HG02798 (cell line): ENCODE measurements at regions not wholly inside any gene's neighbourhood (a gene's known extent, or its start where the extent isn't known, plus 50 kb on each side); places are given as distances from the start of the nearest gene placed in this dataset.
A peak's percentile ranks its signal among the peaks of the same experiment; 100 is the strongest.

ENCODE experiments used
- ATAC-seq: cut with Tn5 transposase; IDR thresholded peaks from one replicate; pipeline ENCODE4 v1.9.1; 2021; ENCODE audit warnings: mild to moderate bottlenecking; ENCODE audit not compliant: unreplicated experiment, poor library complexity

GRCh38 chr10:124232686-124233545 is 139.5 kb upstream of the CHST15 start:
- no peak for ATAC-seq

- no peak for ATAC-seq
These were observed 138.1 kb upstream of the CHST15 start for GRCh38 chr10:124231168-124232155.

- no peak for ATAC-seq
These were observed 137.3 kb upstream of the CHST15 start for GRCh38 chr10:124230635-124231167.

GRCh38 chr10:124229989-124230634 is 136.7 kb upstream of the CHST15 start:
- ATAC-seq = no peak

- ATAC-seq = no peak
These were observed 136.0 kb upstream of the CHST15 start for GRCh38 chr10:124229201-124229988.

- no peak for ATAC-seq
These were observed 135.1 kb upstream of the CHST15 start for GRCh38 chr10:124228471-124228870.

- ATAC-seq = no peak
These were observed 134.6 kb upstream of the CHST15 start for GRCh38 chr10:124227988-124228387.

GRCh38 chr10:124227055-124227975 is 133.9 kb upstream of the CHST15 start:
- ATAC-seq = no peak

GRCh38 chr10:124226271-124227054 is 133.1 kb upstream of the CHST15 start:
- ATAC-seq = no peak

- no peak for ATAC-seq
These were observed 132.3 kb upstream of the CHST15 start for GRCh38 chr10:124225467-124226270.

- ATAC-seq = no peak
These were observed 131.7 kb upstream of the CHST15 start for GRCh38 chr10:124225029-124225466.

GRCh38 chr10:124224331-124225028 is 131.1 kb upstream of the CHST15 start:
- ATAC-seq = no peak

GRCh38 chr10:124223711-124224085 is 130.3 kb upstream of the CHST15 start:
- no peak for ATAC-seq

- no peak for ATAC-seq
These were observed 129.8 kb upstream of the CHST15 start for GRCh38 chr10:124222988-124223710.

GRCh38 chr10:124222318-124222987 is 129.1 kb upstream of the CHST15 start:
- ATAC-seq = peak; percentile 27
